Muscle layer of colon (tissue), 2 donors: ENCODE measurements at regions not wholly inside any gene's neighbourhood (a gene's known extent, or its start where the extent isn't known, plus 50 kb on each side); places are given as distances from the start of the nearest gene placed in this dataset.
"Not testable (repeated sequence)": the region's sequence is repeated elsewhere in the genome, so short reads cannot be mapped to it uniquely, and the experiment has no call there.

Experiments used
- H3K27ac ChIP-seq: one replicate; pipeline ENCODE4 v1.7.0; 2013; ENCODE audit warnings: low read depth, mild to moderate bottlenecking, low read length, moderate library complexity
- H3K27me3 ChIP-seq, 2 donors: one replicate each; pipeline ENCODE4 v1.7.0; 2013; ENCODE audit warnings: low read length in 2 of 2, mild to moderate bottlenecking in 2 of 2; ENCODE audit not compliant: insufficient read depth in 2 of 2, control insufficient read depth in 1 of 2
- H3K36me3 ChIP-seq: one replicate; pipeline ENCODE4 v1.7.0; 2013; ENCODE audit warnings: mild to moderate bottlenecking, low read length; ENCODE audit not compliant: insufficient read depth
- H3K4me1 ChIP-seq: one replicate; pipeline ENCODE4 v1.7.0; 2013; ENCODE audit warnings: mild to moderate bottlenecking, low read length; ENCODE audit not compliant: insufficient read depth
- H3K4me3 ChIP-seq, 2 donors: one replicate each; pipeline ENCODE4 v1.7.0; 2013; ENCODE audit warnings: low read length in 2 of 2, low read depth in 1 of 2, mild to moderate bottlenecking in 1 of 2, moderate library complexity in 1 of 2
- H3K9ac ChIP-seq: one replicate; pipeline ENCODE4 v1.7.0; 2013; ENCODE audit warnings: low read length
- H3K9me3 ChIP-seq: one replicate; pipeline ENCODE4 v1.7.0; 2013; ENCODE audit warnings: mild to moderate bottlenecking, low read length
- donor health status: abdominal sarcoma.
- donor health status: Adenocarcinoma of cecum.

DNA sequence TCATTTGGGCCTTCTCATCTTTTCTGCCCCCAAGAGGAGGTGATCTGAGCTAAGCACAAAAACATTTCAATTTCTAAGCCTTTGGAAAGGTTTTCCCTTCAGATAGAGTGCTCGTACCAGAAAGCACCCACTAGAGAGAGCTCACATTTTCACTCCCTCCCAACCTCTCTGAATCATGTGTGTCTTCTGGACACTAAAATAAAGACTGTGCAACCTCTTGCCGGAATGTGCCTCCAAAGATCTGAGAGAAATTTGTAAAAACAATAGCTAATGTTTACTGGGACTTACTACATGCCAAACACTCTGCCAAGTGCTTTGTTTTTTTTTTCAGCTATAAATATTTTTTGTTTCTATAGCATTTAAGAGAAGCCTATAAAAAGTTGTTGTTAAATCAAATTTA lies 120.6 kb upstream of the LNX1 start:
- H3K27ac ChIP-seq, result no peak overlapping the region
- no peaks in the 10 kb centered on the region for H3K36me3 ChIP-seq
- H3K4me3 ChIP-seq, result no peak overlapping the region
- H3K9ac ChIP-seq, result no peak overlapping the region
- H3K9me3 ChIP-seq, result no peaks in the 10 kb centered on the region
- H3K27me3 ChIP-seq, result peaks cover 0 to 3% of the 10 kb centered on the region in 2 donors
- H3K4me1 ChIP-seq, result no peaks in the 10 kb centered on the region

DNA sequence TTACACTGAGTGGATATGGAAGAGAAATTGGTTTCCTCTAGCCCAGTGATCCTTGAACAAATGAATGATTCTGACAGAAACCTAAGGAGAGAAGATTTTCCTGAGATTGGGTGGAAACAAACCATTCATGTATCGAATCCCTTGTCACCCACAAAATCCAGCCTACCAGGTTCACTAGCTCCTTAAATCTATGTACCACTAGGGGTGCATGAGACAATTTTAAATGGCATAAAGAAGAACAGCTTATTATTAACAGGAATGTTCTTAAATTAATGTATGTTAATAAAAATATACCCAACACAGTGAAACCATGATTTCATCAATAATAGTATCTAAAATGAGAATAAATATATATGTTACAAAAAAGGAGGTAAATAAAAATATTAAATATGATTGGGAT lies 118.4 kb upstream of the LNX1 start:
- no peak overlapping the region for H3K9ac ChIP-seq
- H3K27ac ChIP-seq, result no peak overlapping the region
- no peaks in the 10 kb centered on the region for H3K36me3 ChIP-seq
- peaks cover 0 to 3% of the 10 kb centered on the region in 2 donors for H3K27me3 ChIP-seq
- no peaks in the 10 kb centered on the region for H3K9me3 ChIP-seq
- H3K4me1 ChIP-seq, result no peaks in the 10 kb centered on the region
- H3K4me3 ChIP-seq, result no peak overlapping the region

- no peak overlapping the region for H3K9ac ChIP-seq
- H3K36me3 ChIP-seq, result no peaks in the 10 kb centered on the region
- H3K27ac ChIP-seq, result no peak overlapping the region
- no peak overlapping the region for H3K4me3 ChIP-seq
- no peaks in the 10 kb centered on the region for H3K9me3 ChIP-seq
- H3K27me3 ChIP-seq, result no peaks in the 10 kb centered on the region
- H3K4me1 ChIP-seq, result peaks cover 11% of the 10 kb centered on the region
Observed at GRCh38 chr4:53707491-53707890, 116.2 kb upstream of the LNX1 start.

DNA sequence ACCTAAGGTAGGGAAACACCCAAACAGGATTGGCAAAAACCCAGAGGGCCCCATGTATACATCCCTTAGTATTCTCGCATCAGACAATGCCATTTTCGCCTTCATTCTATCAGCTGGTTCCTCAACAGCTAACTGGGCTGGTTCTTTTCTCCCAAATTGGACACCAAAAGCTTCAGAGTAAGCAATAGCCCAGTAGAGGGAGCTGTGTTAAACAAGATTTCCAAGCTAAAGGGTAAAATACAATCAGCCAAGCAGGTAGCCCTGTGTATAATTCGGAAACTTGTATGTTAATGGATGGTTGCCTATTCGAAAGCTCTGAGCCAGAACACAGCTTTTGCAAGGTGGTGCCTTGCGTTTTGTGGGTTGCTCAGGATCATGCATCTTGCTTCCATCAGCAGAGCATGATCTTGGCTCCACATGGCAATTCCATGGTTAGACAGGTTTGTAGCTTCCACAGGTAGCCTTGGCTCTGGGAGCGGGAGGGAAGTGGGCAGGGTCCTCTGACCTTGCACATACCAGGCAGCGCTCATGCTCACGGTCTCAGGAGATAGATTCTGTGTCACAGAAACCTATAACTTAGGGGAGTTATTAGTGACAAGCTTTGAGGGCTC lies 115.2 kb upstream of the LNX1 start:
- Histone ChIP-seq H3K4me3 (no peak overlapping the region), H3K36me3 (no peaks in the 10 kb centered on the region), H3K9ac (no peak overlapping the region), H3K9me3 (no peaks in the 10 kb centered on the region), H3K27ac (no peak overlapping the region), H3K27me3 (no peaks in the 10 kb centered on the region), H3K4me1 (peaks cover 15% of the 10 kb centered on the region)

- Histone ChIP-seq H3K9me3 (no peaks in the 10 kb centered on the region), H3K36me3 (no peaks in the 10 kb centered on the region), H3K27me3 (no peaks in the 10 kb centered on the region), H3K9ac (no peak overlapping the region), H3K4me1 (peaks cover 15% of the 10 kb centered on the region), H3K4me3 (no peak overlapping the region), H3K27ac (no peak overlapping the region)
Observed at GRCh38 chr4:53705972-53706371, 114.7 kb upstream of the LNX1 start.

GRCh38 chr4:53705151-53705764 lies 114.0 kb upstream of the LNX1 start:
- Histone ChIP-seq H3K27me3 (no peaks in the 10 kb centered on the region), H3K27ac (no peak overlapping the region), H3K9me3 (no peaks in the 10 kb centered on the region), H3K36me3 (no peaks in the 10 kb centered on the region), H3K4me3 (no peak overlapping the region), H3K9ac (no peak overlapping the region), H3K4me1 (peaks cover 15% of the 10 kb centered on the region)

- no peaks in the 10 kb centered on the region for H3K36me3 ChIP-seq
- no peak overlapping the region for H3K4me3 ChIP-seq
- no peak overlapping the region for H3K9ac ChIP-seq
- no peaks in the 10 kb centered on the region for H3K9me3 ChIP-seq
- H3K27me3 ChIP-seq, result no peaks in the 10 kb centered on the region
- peaks cover 15% of the 10 kb centered on the region for H3K4me1 ChIP-seq
- no peak overlapping the region for H3K27ac ChIP-seq
Observed at GRCh38 chr4:53704329-53704728, 113.0 kb upstream of the LNX1 start.

DNA sequence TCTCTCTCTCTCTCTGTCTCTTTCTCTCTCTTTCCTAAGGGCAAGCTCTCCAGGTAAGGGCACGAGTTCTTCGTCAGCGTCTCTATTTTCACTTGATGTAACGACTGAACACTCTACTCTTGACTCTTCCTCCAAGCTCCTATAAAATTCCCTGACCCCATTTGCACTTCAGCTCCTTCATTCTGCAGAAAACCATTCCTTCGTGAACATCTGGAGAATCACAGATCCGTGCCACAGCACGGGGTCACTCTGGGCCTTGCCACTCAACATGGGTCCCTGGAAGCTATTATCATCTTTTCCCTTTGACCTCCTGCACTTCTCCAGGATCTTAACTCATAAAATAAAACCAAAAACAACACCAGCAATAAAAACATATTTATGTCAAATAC lies 112.0 kb upstream of the LNX1 start:
- Histone ChIP-seq H3K27ac (peak overlapping the region; percentile 52), H3K4me1 (peaks cover 15% of the 10 kb centered on the region), H3K27me3 (no peaks in the 10 kb centered on the region), H3K36me3 (no peaks in the 10 kb centered on the region), H3K9ac (no peak overlapping the region), H3K4me3 (peak overlapping the region in 1 of 2 donors; percentile 69), H3K9me3 (no peaks in the 10 kb centered on the region)

GRCh38 chr4:53702334-53703266 lies 111.3 kb upstream of the LNX1 start:
- peaks cover 15% of the 10 kb centered on the region for H3K4me1 ChIP-seq
- no peaks in the 10 kb centered on the region for H3K27me3 ChIP-seq
- H3K27ac ChIP-seq, result peak overlapping the region; percentile 52
- H3K9ac ChIP-seq, result no peak overlapping the region
- H3K36me3 ChIP-seq, result no peaks in the 10 kb centered on the region
- H3K9me3 ChIP-seq, result no peaks in the 10 kb centered on the region
- H3K4me3 ChIP-seq, result peak overlapping the region; percentile 42 to 69

DNA sequence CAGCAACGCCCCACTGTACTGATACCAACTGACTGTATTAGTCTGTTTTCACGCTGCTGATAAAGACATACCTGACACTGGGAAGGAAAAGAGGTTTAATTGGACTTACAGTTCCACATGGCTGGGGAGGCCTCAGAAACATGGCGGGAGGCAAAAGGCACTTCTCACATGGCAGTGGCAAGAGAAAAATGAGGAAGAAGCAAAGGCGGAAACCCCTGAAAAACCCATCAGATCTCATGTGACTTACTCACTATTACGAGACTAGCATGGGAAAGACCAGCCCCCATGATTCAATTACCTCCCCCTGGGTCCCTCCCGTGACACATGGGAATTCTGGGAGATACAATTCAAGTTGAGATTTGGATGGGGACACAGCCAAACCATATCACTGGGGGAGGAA lies 110.0 kb upstream of the LNX1 start:
- not testable (repeated sequence) for H3K27ac ChIP-seq, H3K9ac ChIP-seq, H3K27me3 ChIP-seq, H3K36me3 ChIP-seq, H3K4me3 ChIP-seq, H3K9me3 ChIP-seq
- peaks cover 15% of the 10 kb centered on the region for H3K4me1 ChIP-seq

GRCh38 chr4:53699310-53699709 lies 108.0 kb upstream of the LNX1 start:
- not testable (repeated sequence) for H3K9me3 ChIP-seq, H3K27ac ChIP-seq, H3K36me3 ChIP-seq, H3K27me3 ChIP-seq, H3K9ac ChIP-seq, H3K4me3 ChIP-seq
- H3K4me1 ChIP-seq, result peaks cover 15% of the 10 kb centered on the region
